Activated CD4-positive, alpha-beta T cell treated with anti-CD3 and anti-CD28 coated beads, Interleukin-2, Interleukin-6, amounts not matched to agents 100 ng/mL and 50 ng/mL, durations not matched to agents 16 hours and 8 hours (primary cell): ENCODE measurements at regions not wholly inside any gene's neighbourhood (a gene's known extent, or its start where the extent isn't known, plus 50 kb on each side); places are given as distances from the start of the nearest gene placed in this dataset.

Source experiments
- DNase-seq: peaks from one replicate; pipeline ENCODE4 v3.0.0-alpha.2; 2020

GRCh38 chr2:217068677-217069250 lies 208.9 kb upstream of the TNP1 start:
- DNase-seq: no peak

- no peak for DNase-seq
Observed at GRCh38 chr2:217067787-217068186, 207.9 kb upstream of the TNP1 start.

GRCh38 chr2:217066510-217067270 lies 206.8 kb upstream of the TNP1 start:
- DNase-seq: no peak

- DNase-seq: no peak
Observed at GRCh38 chr2:217065695-217066405, 206.0 kb upstream of the TNP1 start.

GRCh38 chr2:217065012-217065290 lies 205.1 kb upstream of the TNP1 start:
- DNase-seq: no peak

GRCh38 chr2:217064234-217065011 lies 204.6 kb upstream of the TNP1 start:
- no peak for DNase-seq

- DNase-seq: no peak
Observed at GRCh38 chr2:217063238-217063755, 203.4 kb upstream of the TNP1 start.

GRCh38 chr2:217062768-217063167 lies 202.9 kb upstream of the TNP1 start:
- DNase-seq: no peak

- DNase-seq: no peak
Observed at GRCh38 chr2:217061916-217062505, 202.1 kb upstream of the TNP1 start.

- DNase-seq: no peak
Observed at GRCh38 chr2:217060951-217061547, 201.2 kb upstream of the TNP1 start.

- no peak for DNase-seq
Observed at GRCh38 chr2:217060516-217060915, 200.7 kb upstream of the TNP1 start.

GRCh38 chr2:217058791-217059755 lies 199.2 kb upstream of the TNP1 start:
- DNase-seq: no peak

GRCh38 chr2:217057773-217058172 lies 197.9 kb upstream of the TNP1 start:
- no peak for DNase-seq

- no peak for DNase-seq
Observed at GRCh38 chr2:217055624-217056023, 195.8 kb upstream of the TNP1 start.

GRCh38 chr2:217054791-217055190 lies 194.9 kb upstream of the TNP1 start:
- no peak for DNase-seq

- DNase-seq: no peak
Observed at GRCh38 chr2:217052856-217053577, 193.2 kb upstream of the TNP1 start.

GRCh38 chr2:217051416-217051815 lies 191.6 kb upstream of the TNP1 start:
- no peak for DNase-seq

- DNase-seq: no peak
Observed at GRCh38 chr2:217049956-217050355, 190.1 kb upstream of the TNP1 start.

- no peak for DNase-seq
Observed at GRCh38 chr2:217049422-217049821, 189.6 kb upstream of the TNP1 start.

- no peak for DNase-seq
Observed at GRCh38 chr2:217048730-217049129, 188.9 kb upstream of the TNP1 start.

GRCh38 chr2:217047631-217048030 lies 187.8 kb upstream of the TNP1 start:
- no peak for DNase-seq
